HL-60 (cell line): ENCODE measurements at regions not wholly inside any gene's neighbourhood (a gene's known extent, or its start where the extent isn't known, plus 50 kb on each side); places are given as distances from the start of the nearest gene placed in this dataset.

ENCODE experiments used
- DNase-seq, 2 experiments: peaks; one replicate each; pipeline ENCODE4 v3.0.0-alpha.2; 2010 to 2020; ENCODE audit warnings: low read depth in 1 of 2, low spot score in 1 of 2
- H3K27ac ChIP-seq: fragments of 250-450 bp; sonication (Bioruptor Pico); replicated peaks from 2 replicates; pipeline ENCODE4 v1.5.1; 2020; ENCODE audit warnings: mild to moderate bottlenecking, moderate library complexity
- H3K27me3 ChIP-seq: fragments of 250-450 bp; sonication (Bioruptor Pico); 2 replicates; pipeline ENCODE4 v1.5.1; 2021; ENCODE audit warnings: mild to moderate bottlenecking, moderate library complexity; ENCODE audit not compliant: insufficient read depth, poor library complexity, severe bottlenecking
- H3K4me3 ChIP-seq: replicated peaks from 2 replicates; pipeline ENCODE4 v1.5.1; 2011; ENCODE audit warnings: mild to moderate bottlenecking, control low read depth, low read length; ENCODE audit not compliant: insufficient read depth
- CTCF ChIP-seq: IDR thresholded peaks from one replicate; pipeline ENCODE4 v1.5.1; 2011; ENCODE audit warnings: low read length, control low read depth, inconsistent platforms; ENCODE audit not compliant: insufficient read depth
- GABPA ChIP-seq: IDR thresholded peaks from 2 replicates; pipeline ENCODE4 v1.6.1; 2012; ENCODE audit warnings: low read depth
- POLR2AphosphoS5 ChIP-seq: IDR thresholded peaks from 2 replicates; pipeline ENCODE4 v1.6.1; 2012; ENCODE audit warnings: low read depth
- REST ChIP-seq: IDR thresholded peaks from 2 replicates; pipeline ENCODE4 v1.6.1; 2012; ENCODE audit warnings: low read depth; ENCODE audit not compliant: insufficient replicate concordance
- SPI1 ChIP-seq: IDR thresholded peaks from 2 replicates; pipeline ENCODE4 v1.6.1; 2012; ENCODE audit warnings: low read depth, mild to moderate bottlenecking, borderline replicate concordance

- no peak overlapping the region for H3K4me3 ChIP-seq
- TF ChIP-seq POLR2AphosphoS5 (no peak), CTCF (no peak), REST (no peak), SPI1 (no peak), GABPA (no peak)
Measured at GRCh38 chr17:77534137-77534536, 393.4 kb downstream of the SEC14L1 start.

GRCh38 chr17:77535435-77535834, 394.7 kb downstream of the SEC14L1 start:
- no peak for DNase-seq
- Histone ChIP-seq H3K27me3 (no peaks in the 10 kb centered on the region), H3K4me3 (no peak overlapping the region), H3K27ac (no peak overlapping the region)
- TF ChIP-seq REST (no peak), CTCF (no peak), SPI1 (no peak), GABPA (no peak), POLR2AphosphoS5 (no peak)

More at GRCh38 chr17:77534137-77534536, 393.4 kb downstream of the SEC14L1 start:
- DNase-seq, result no peak
- Histone ChIP-seq H3K27me3 (peaks cover 4% of the 10 kb centered on the region), H3K27ac (no peak overlapping the region)

GRCh38 chr17:77535892-77536291, 395.1 kb downstream of the SEC14L1 start:
- TF ChIP-seq SPI1 (no peak), POLR2AphosphoS5 (no peak), GABPA (no peak), REST (no peak), CTCF (no peak)
- H3K27ac ChIP-seq, result no peak overlapping the region
- no peaks in the 10 kb centered on the region for H3K27me3 ChIP-seq
- H3K4me3 ChIP-seq, result no peak overlapping the region
- no peak for DNase-seq
